NCI-H69 (cell line): ENCODE measurements at regions not wholly inside any gene's neighbourhood (a gene's known extent, or its start where the extent isn't known, plus 50 kb on each side); places are given as distances from the start of the nearest gene placed in this dataset.

Experiments
- DNase-seq: peaks from one replicate; lab custom pipeline; 2025; lab: John Stamatoyannopoulos, UW

GRCh38 chr2:203789618-203790017 lies 78.0 kb upstream of the CTLA4 start:
- DNase-seq = no peak

GRCh38 chr2:203790134-203790852 lies 77.3 kb upstream of the CTLA4 start:
- no peak for DNase-seq

- DNase-seq = no peak
These were observed 71.1 kb upstream of the CTLA4 start for GRCh38 chr2:203796248-203797010.

DNA sequence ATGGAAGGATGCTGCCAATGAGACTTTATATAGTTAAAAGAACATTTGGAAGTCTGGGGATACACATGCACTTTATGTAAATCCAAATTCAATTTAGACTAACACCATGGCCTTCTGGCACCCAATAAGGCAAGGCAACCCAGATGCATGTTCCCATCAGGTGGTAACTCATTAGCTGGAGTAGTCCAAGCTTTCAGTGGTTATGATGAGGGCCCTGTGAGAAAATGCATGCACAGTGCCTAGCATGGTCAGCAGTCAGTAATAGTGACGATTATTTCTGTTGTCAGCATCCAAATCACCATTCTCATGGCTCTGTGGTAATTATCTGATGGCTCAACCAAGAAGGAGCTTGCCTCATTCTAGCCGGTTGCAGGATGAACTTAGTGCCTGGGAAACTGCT lies 70.3 kb upstream of the CTLA4 start:
- DNase-seq = no peak

GRCh38 chr2:203797712-203798111 lies 69.9 kb upstream of the CTLA4 start:
- DNase-seq = no peak

GRCh38 chr2:203798296-203799087 lies 69.1 kb upstream of the CTLA4 start:
- no peak for DNase-seq

DNA sequence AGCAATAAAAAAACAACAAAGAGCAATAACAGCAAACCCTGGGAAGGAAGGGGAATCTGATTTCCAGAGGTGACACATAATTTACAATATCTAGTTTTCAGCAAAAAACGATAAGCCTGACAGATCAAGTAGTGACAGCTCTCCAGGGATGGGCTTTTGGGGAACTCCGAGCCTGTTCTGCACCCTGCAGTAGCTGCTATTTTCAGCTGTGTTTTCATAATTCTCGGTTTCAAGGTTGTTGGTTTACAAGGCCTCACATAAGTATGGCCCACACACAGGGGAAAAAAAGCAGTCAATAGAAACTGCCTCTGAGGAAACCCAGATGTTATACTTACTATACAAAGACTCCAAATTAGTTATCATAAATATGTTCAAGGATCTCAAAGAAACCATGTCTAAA lies 67.7 kb upstream of the CTLA4 start:
- DNase-seq = no peak

- no peak for DNase-seq
These were observed 66.8 kb upstream of the CTLA4 start for GRCh38 chr2:203800783-203801182.

DNA sequence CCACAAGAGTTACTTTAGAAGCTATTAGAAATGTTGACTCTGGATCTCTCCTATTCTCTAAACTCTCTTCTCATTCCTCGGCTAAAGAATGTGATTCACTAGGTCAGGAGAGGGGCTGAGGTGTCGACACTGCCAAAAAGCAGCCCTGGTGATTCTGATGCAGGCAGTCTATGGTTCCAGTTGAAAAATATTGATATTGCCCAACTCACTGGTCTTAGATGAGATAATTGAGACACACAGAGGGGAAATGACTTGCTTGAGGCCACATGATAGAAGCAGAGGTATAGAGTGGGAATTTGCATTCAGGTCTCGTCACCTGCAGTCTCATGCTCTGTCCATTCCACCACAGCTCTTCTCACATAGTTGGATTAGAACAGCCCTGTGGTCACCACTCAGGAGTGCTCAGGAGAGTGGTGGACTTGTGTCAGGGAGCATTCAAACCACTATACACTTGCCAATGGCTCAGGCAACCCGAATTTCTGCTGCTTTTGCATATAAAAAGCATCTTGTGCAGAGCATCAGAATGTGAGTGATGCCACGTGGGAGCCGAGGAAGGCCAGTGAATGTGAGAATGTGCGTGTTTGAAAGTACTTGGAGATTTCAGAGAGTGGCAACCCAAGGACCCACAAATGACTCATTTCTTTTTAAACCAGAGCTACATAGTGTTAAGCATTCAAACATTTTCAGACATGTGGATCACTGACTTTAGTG lies 65.1 kb upstream of the CTLA4 start:
- no peak for DNase-seq

DNA sequence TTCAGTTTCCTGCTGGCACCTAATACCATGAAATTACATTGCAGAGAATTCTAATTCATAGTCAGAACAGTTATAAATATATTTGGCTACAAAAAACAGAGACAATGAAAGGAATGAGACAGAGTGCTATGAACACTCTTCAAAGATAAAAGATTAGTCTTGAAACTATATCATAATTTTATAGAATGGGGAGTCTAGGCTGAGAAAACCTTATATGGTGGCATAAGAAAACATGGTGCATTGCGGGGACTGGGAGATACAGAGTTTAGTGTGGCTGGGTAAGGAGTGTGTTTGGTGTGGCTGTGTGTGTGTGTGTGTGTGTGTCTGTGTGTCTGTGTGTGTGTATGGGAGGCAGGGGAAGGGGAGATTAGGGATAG lies 64.5 kb upstream of the CTLA4 start:
- no peak for DNase-seq

DNA sequence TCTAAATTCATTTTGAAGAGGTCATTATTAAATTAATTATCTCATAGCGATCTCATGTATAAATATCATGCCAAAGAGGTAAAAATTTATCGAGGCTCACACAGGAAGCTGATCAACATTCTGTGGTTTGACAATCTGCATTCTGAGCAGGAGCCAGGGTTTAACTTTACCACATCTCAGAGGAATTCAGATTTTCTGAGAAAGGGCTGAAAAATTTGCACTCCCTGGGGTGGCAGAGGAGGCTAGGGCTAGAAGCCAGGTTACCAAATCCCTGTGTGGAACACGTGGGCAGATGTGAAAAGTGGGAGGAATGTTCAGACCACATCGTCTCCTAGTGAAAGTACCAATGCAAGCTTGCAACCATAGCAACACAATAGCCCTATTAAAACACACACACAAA lies 63.5 kb upstream of the CTLA4 start:
- DNase-seq = no peak

DNA sequence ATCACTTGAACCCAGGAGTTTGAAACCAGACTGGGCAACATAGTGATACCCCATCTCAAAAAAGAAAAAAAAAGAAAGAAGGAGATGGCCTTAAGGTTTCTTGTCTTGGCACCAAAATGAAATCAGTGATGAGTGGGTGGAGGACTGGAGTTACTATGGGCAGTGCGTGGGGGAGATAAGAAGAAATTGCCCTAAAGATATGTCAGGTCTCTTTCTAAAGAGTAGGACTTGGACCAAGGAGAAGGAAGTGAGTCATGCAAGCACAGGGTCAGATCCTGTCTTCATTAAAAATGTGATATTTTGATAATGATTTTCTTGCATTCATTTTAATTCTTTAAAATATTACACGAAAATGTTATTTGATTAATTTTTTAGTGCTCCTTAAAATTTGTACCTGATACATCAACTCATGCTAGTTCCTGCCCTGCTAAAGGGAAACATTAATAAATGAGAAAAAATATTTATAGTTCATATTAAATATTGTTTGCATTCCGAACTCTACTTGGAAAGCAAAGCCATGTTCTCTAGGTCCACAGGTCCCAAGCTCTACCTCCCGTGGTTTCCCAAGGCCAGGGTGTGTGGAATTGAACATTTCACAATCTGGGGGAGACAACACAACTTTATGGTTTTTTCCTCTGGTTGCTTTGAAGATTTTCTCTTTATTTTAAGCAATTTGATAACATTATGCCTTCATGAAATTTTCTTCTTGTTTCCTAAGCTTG lies 62.6 kb upstream of the CTLA4 start:
- no peak for DNase-seq

DNA sequence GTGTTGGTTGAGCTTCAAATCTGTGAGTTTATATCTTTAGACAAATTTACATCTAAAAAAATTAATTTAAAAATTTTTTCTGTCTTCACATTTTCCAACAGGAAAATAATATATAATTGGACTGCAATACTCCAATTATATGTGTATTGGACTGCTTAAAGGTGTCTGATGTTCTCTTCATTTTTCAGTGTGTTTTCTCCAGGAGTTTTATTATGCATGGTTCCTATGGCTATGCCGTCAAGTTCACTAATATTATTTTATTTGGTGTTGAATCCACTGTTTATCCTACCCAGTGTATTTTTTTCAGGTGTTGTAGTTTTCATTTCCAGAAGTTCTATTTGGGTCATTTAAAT lies 62.1 kb upstream of the CTLA4 start:
- DNase-seq = no peak

DNA sequence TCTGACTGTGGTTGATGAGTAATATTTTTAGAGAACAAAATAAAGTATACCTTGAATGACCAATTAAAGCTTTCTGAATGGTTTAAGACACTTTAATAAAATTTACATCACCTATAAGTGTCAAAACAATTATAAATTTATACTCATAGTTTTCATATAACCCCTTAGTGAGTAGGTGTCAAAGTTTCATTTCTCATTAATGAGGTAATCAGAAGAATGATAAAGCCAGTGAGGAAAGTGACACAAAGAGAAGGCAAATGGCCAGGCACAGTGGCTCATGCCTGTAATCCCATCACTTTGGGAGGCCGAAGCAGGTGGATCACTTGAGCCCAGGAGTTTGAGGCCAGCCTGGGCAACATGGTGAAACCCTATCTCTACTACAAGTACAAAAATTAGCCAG lies 60.8 kb upstream of the CTLA4 start:
- no peak for DNase-seq

- no peak for DNase-seq
These were observed 59.4 kb upstream of the CTLA4 start for GRCh38 chr2:203808046-203808750.

GRCh38 chr2:203809084-203809521 lies 58.5 kb upstream of the CTLA4 start:
- no peak for DNase-seq

DNA sequence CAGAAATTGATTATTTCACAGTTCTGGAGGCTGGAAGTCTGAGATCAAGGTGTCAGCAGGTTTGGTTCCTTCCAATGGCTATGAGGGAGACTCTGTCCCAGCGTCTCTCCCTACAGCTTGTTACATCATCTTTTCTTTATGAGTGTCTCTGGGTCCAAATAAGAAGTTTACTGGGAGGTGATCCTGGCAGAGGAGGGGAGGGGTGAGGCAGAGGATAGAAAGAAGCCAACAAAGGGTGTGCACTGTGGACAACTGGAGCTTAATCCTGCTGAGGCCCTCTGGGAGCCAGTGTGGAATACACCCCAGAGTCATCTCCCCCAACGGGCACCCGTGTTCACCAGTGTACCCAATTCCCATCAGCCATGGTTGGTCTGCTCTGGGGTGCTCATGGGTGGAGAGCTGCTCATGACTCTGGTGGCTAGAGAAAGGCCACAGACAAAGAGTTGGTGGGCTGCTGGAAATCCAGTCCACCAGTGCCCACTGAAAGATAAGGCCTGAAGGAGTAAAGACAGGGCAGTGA lies 57.5 kb upstream of the CTLA4 start:
- no peak for DNase-seq

DNA sequence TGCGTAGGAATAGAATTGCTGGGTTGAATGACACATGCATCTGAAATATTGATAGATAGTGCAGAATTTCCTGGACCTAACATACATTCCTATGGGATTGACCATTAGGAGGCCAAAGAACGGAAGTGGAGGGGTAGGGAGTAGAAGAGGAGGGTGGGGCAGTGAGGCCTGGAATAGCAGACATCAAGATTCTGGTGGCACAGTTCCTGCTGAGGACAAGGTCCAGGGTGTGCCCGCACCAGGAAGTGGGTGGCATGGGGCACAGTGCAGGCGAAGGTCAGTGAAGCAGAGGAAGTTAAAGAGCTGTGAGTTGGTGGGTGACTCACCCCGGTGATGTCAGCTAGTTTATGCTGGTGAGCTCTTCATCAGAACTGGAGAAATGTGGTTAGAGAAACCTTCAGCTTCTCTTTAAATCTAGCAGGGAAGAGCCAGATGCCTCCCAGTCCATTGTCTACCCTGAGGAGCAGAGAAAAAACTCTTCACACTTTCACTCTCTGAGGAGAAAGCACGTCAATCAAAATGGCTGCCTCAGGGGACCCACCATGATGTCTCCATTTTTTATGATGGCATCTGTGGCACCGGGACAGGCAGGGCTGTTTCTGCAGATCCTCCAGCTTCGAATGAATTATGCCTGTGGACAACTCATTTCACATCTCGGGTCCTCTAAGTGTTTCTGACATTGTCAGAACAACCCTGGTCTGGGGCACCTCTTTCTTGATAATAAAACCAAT lies 55.9 kb upstream of the CTLA4 start:
- no peak for DNase-seq

GRCh38 chr2:203812294-203813221 lies 55.0 kb upstream of the CTLA4 start:
- no peak for DNase-seq
